GM12874 (cell line): ENCODE measurements at regions not wholly inside any gene's neighbourhood (a gene's known extent, or its start where the extent isn't known, plus 50 kb on each side); places are given as distances from the start of the nearest gene placed in this dataset.

Source experiments
- CTCF ChIP-seq: IDR thresholded peaks from 2 replicates; pipeline ENCODE4 v1.5.1; 2011; ENCODE audit warnings: low read depth, mild to moderate bottlenecking, control low read depth, low read length, moderate library complexity; ENCODE audit not compliant: insufficient read depth

DNA sequence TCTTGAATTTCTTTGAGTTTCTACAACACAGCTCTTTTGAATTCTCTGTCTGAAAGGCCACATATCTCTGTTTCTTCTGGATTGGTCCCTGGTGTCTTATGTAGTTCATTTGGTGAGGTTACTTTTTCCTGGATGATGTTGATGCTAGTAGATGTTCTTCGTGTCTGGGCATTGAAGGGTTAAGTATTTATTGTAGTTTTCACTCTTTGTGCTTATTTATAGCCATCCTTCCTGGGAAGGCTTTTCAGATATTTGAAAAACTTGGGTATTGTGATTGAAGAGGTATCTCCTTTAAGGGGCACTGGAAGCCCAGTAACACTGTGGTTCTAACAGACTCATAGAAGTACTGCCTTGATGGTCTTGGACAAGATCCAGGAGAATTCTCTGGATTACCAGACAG is 338.5 kb upstream of the SPRY2 start:
- TF ChIP-seq CTCF = no peak

- no peak for TF ChIP-seq CTCF
Observed at GRCh38 chr13:80677227-80677626, 336.3 kb upstream of the SPRY2 start.

DNA sequence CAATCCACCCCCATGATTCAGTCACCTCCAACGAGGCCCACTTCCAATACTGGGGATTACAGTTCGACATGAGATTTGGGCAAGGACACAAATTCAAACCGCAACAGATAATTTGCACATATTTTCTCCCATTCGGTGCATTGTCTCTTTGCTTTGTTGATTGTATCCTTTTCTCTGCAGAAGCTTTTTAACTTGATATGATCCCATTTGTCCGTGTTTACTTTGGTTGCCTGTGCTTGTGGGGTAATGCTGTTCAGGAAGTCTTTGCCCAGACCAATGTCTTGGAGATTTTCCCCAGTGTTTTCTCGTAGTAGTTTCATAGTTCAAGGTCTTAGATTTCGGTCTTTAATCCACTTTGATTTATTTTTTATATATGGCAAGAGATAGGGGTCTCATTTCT is 330.8 kb upstream of the SPRY2 start:
- TF ChIP-seq CTCF = no peak

DNA sequence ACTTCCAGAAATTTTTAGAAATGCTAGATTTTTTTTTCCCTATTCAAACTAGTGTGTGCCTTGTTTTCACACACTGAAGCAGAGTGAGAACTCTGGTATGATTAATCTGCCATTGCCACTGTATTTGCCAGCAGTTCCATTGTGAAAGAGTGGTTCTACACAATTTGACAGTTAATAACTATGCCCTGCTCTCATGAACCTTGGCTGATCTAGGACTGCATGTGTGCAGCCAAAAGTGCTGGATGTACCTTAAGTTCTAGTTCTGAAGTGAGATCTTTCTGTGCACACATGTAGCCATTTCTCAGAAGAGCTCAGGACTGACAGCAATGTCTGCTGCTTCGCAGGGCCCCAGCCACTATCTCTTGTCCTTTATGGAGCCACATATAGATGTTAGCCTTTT is 328.2 kb upstream of the SPRY2 start:
- no peak for TF ChIP-seq CTCF

- TF ChIP-seq CTCF = no peak
Observed at GRCh38 chr13:80668452-80668851, 327.5 kb upstream of the SPRY2 start.

DNA sequence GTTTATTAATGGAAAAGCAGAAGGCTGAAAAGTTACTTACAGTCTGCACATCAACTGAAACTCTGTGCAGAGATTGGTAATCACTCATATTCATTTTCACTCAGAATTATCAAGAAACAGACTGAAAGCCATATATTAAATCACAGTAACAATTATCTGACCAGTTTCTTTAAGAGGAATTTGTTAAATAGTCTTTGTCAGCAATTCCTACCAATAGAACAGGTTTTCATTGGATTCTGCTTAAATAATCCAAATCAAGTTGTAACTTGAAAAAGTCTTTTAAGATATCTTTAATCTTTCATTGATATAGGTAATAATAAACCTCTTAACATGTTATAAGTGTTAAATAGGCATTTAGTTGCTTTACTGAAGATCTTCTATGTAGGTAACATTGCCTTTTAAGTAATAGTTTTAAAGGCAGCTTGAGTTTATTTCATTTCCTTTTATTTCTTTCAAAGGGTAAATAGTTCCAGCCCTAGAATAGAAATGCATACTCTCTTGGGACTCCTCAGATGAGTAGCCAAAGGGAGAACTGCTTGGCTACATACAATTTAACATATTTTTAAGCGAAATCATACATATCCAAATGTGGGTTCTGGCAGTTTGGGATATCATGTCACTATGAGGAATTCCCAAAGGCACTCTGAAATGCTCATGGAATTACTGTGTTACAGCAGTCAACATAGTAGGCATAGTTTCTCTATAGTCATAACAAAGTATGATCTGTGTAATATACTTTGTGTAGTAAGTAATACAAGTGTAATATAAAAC is 326.0 kb upstream of the SPRY2 start:
- TF ChIP-seq CTCF = no peak

- TF ChIP-seq CTCF = no peak
Observed at GRCh38 chr13:80665792-80666333, 324.9 kb upstream of the SPRY2 start.
